ENCODE measurements at regions not wholly inside any gene's neighbourhood (a gene's known extent, or its start where the extent isn't known, plus 50 kb on each side); places are given as distances from the start of the nearest gene placed in this dataset.

DNA sequence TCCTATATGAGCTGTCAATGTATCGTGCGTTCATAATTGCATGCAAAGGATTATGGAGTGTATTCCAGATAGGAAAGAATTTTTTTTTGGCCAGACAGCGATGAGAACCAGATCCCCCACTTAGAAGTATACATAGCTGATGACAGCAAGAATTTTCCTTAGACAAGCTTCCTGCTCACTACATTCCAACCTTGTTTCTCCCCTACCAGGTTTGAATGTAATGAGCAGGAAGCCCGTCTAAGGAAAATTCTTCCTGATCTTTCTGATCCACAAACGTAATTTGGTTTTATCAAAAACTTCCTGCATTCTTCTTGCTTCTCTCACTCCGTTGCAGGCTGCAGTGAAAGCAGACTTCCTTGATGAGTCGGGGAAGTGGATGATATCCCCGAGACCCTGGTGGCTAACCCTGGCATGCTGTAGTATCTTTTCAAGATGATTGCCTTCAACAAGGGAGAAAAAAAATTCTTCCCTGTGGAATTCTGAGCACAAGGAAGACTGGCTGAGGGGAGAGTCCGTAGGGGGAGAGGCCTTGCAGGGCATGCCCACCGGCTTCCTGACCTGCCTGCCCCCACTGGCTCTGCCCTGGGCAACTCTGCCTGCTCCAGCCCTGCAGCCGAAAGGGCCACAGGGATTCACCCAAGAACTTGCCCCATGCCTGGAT is 243.1 kb downstream of the TLE3 start:
- Histone ChIP-seq H3K4me1 (no peaks in the 10 kb centered on the region), H3K27ac (no peak overlapping the region), H3K36me3 (no peaks in the 10 kb centered on the region), H3K27me3 (peaks cover 0 to 49% (median 3%) of the 10 kb centered on the region in 7 donors), H3K9me3 (no peaks in the 10 kb centered on the region), H3K4me3 (no peak overlapping the region)
- intact Hi-C loops (cut with DNase I) = no loop called here
- TF ChIP-seq, protein P1, sequence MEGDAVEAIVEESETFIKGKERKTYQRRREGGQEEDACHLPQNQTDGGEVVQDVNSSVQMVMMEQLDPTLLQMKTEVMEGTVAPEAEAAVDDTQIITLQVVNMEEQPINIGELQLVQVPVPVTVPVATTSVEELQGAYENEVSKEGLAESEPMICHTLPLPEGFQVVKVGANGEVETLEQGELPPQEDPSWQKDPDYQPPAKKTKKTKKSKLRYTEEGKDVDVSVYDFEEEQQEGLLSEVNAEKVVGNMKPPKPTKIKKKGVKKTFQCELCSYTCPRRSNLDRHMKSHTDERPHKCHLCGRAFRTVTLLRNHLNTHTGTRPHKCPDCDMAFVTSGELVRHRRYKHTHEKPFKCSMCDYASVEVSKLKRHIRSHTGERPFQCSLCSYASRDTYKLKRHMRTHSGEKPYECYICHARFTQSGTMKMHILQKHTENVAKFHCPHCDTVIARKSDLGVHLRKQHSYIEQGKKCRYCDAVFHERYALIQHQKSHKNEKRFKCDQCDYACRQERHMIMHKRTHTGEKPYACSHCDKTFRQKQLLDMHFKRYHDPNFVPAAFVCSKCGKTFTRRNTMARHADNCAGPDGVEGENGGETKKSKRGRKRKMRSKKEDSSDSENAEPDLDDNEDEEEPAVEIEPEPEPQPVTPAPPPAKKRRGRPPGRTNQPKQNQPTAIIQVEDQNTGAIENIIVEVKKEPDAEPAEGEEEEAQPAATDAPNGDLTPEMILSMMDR (IDR thresholded peaks at IDR 0.05) = no peak
- DNase-seq (no peak), ATAC-seq (no peak)
- WGBS, 2 donors = 34 to 41% methylated on average over 11 of the region's 11 CpGs

DNA sequence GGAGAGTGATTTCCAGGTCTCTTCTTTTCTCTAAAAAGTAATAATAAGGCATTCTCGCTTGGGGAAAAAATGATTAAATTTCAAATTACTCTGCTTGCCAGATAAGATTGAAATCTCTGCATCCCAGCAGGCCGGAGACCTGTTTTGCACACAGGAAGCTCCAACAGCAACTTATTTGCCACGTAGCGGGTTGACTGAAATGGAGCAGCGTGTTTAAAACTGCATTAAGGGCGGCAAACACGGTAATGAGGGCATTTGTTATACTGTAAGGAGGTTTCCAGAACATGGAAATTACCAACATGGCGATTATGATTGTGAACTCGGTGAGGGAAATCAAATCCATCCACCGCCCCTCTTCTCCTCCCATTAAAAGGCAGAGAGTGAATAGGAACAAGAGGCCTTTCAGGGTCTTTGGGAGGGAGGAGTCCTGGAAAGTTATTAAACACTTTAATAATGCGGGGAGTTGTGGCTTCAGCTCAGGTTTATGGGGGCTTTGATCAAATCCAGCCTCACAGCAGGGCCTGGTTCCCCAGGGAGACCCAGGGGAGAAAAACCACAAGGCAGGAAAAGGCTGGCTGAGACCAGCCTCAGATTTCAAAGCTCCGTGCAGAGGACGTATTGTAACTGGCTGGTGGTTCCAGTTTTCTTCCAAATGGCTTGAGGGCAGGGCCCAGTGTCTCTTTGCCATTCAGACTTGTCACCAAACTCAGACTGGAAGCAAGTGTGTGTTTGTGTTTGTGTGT is 242.3 kb downstream of the TLE3 start:
- intact Hi-C loops (cut with DNase I) = no loop called here
- no peaks in the 10 kb centered on the region for H3K4me1 ChIP-seq
- H3K36me3 ChIP-seq = no peaks in the 10 kb centered on the region
- H3K27ac ChIP-seq = no peak overlapping the region
- DNase-seq (no peak), ATAC-seq (no peak)
- 85 to 87% methylated on average over 13 of the region's 13 CpGs for WGBS, 2 donors
- H3K4me3 ChIP-seq = no peak overlapping the region
- H3K9me3 ChIP-seq = no peaks in the 10 kb centered on the region
- TF ChIP-seq, protein P1 (IDR thresholded peaks at IDR 0.05) = no peak
- peaks cover 0 to 51% (median 11%) of the 10 kb centered on the region in 7 donors for H3K27me3 ChIP-seq

DNA sequence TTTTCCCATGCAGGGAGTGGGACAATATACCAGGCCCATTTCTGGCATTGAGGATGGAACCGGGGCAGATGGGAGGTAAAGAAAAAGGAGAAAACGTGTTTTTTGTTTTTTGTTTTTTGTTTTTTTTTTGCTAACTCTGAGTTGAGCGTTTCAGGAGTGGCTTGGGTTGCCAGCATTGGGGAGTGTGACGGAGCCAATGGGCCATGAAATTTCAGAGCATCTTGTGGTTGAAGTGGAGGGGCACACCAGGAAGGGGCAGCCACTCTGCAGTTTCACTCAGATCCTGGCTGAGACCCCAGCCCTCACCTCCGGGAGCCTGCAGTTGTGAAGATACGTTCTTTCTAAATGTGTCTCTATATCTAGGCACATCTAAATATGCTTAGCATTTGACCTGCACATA is 240.5 kb downstream of the TLE3 start:
- intact Hi-C loops (cut with DNase I) = no loop called here
- DNase-seq = no peak
- ATAC-seq = no peak
- no peaks in the 10 kb centered on the region for H3K36me3 ChIP-seq
- peaks cover 0 to 50% (median 16%) of the 10 kb centered on the region in 7 donors for H3K27me3 ChIP-seq
- H3K27ac ChIP-seq = no peak overlapping the region
- H3K4me1 ChIP-seq = no peaks in the 10 kb centered on the region
- TF ChIP-seq, protein P1 (IDR thresholded peaks at IDR 0.05) = no peak
- no peak overlapping the region for H3K4me3 ChIP-seq
- no peaks in the 10 kb centered on the region for H3K9me3 ChIP-seq
- 85 to 94% methylated on average over 6 of the region's 6 CpGs for WGBS, 2 donors

DNA sequence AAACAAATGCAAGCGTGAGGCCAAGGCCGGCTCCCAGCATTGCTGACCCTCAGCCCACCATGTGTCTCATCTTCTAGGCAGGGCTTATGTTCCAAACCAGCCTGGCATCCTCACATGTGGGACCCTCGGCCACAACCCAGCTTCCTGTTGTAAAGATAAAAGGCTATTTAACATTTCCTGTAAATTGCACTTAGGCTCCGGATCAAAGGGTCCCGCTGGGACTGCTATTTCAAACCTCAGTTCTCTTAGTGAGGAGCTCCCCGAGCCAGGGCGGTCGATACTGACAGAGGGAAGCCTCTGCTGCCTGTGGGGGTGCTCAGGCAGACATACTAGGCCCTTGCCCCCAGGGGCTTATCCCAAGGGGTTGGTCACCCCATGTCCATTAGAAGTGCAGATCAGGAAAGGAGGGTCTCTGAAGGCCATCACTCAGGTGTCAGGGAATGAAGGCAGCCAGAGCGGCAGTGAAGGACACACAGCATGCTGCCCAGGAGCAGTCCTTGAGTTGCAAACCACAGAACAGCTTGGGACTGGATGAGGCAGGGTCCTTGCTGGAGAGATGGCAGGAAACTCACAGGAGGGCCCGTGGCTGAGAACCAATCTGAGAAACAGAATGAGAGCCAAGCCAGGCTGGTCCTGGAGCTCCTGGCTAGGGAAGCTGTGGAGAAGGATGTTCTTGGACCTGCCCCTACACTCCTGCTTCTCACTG is 239.9 kb downstream of the TLE3 start:
- Histone ChIP-seq H3K4me3 (no peak overlapping the region), H3K27ac (no peak overlapping the region), H3K9me3 (no peaks in the 10 kb centered on the region), H3K4me1 (no peaks in the 10 kb centered on the region), H3K36me3 (no peaks in the 10 kb centered on the region), H3K27me3 (peaks cover 0 to 49% (median 19%) of the 10 kb centered on the region in 7 donors)
- no peak for DNase-seq
- no peak for ATAC-seq
- WGBS, 2 donors = 68 to 71% methylated on average over 10 of the region's 10 CpGs
- intact Hi-C loops (cut with DNase I) = no loop called here
- TF ChIP-seq, protein P1 (IDR thresholded peaks at IDR 0.05) = no peak

All from heart right ventricle (tissue), 16 donors.